ENCODE measurements at regions not wholly inside any gene's neighbourhood (a gene's known extent, or its start where the extent isn't known, plus 50 kb on each side); places are given as distances from the start of the nearest gene placed in this dataset.
"Not testable (repeated sequence)": the region's sequence is repeated elsewhere in the genome, so short reads cannot be mapped to it uniquely, and the experiment has no call there.

DNA sequence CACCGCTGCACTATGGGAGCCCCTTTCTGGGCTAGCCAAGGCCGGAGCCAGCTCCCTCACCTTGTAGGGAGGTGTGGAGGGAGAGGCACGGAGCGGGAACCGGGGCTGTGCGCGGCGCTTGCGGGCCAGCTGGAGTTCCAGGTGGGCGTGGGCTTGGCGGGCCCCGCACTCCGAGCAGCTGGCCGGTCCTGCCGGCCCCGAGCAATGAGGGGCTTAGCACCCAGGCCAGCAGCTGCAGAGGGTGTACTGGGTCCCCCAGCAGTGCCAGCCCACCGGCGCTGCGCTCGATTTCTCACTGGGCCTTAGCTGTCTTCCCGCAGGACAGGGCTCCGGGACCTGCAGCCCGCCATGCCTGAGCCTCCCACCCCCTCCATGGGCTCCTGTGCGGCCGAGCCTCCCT, 53.3 kb upstream of the NID2 start:
- not testable (repeated sequence) for DNase-seq

DNA sequence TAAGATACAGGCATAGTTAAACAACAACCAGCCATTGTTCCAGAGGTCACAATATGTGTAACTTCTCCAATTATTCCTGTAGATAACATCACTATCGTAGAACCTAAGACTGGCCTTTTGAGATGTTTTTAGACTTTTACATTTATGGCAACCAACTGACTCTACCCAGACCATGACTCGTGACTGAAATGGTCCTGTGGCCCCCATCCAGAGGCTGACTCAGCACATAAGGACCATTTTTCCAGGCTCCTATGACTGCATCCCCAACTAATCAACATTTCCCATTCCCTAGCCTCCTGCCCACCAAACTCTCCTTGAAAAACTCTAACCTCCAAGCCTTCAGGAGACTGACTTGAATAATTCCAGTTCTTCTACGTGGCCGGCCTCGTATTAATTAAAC, 52.6 kb upstream of the NID2 start:
- no peak for DNase-seq

DNA sequence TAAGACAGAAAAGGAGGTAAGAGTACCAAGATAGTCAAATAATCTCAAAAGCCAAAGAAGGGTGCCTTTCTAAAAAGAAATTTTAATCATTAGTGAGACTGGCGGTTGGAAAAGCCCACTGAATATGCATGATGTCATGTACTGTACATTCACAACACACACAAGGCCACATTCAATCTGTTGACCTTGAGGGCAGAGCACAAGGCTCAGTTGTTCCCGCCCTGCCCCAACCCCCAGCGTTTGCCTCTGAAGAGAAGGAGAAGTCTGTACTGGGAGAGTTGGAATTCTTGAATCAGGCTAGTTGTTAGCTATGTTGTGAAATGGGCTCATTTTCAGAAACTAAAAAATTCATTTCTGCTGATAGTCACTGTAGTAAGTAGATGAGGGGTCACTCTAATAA, 50.2 kb upstream of the NID2 start:
- no peak for DNase-seq

Data from CD4-positive, alpha-beta T cell treated with Interleukin-1 beta for 1 hour (primary cell).